RCC 7860 (cell line): ENCODE measurements at regions not wholly inside any gene's neighbourhood (a gene's known extent, or its start where the extent isn't known, plus 50 kb on each side); places are given as distances from the start of the nearest gene placed in this dataset.
A peak's percentile ranks its signal among the peaks of the same experiment; 100 is the strongest.
"Not testable (repeated sequence)": the region's sequence is repeated elsewhere in the genome, so short reads cannot be mapped to it uniquely, and the experiment has no call there.

ENCODE experiments used
- DNase-seq: peaks from one replicate; pipeline ENCODE4 v3.0.0-alpha.2; 2015; ENCODE audit warnings: low spot score
- FAIRE-seq: peaks from 2 replicates; lab custom pipeline; 2012; peaks lifted over from hg19 to GRCh38; lab: Jason Lieb, UNC

GRCh38 chr12:124707316-124707715 is 139.9 kb upstream of the NCOR2 start:
- FAIRE-seq (no peak), DNase-seq (no peak)

- FAIRE-seq, result no peak
- no peak for DNase-seq
These were observed 139.0 kb upstream of the NCOR2 start for GRCh38 chr12:124706363-124706762.

GRCh38 chr12:124705545-124706138 is 138.2 kb upstream of the NCOR2 start:
- DNase-seq (no peak), FAIRE-seq (no peak)

GRCh38 chr12:124704619-124705018 is 137.2 kb upstream of the NCOR2 start:
- no peak for FAIRE-seq
- no peak for DNase-seq

GRCh38 chr12:124703856-124704255 is 136.4 kb upstream of the NCOR2 start:
- DNase-seq, result no peak
- FAIRE-seq, result no peak

- FAIRE-seq (no peak), DNase-seq (no peak)
These were observed 135.3 kb upstream of the NCOR2 start for GRCh38 chr12:124702736-124703135.

GRCh38 chr12:124700810-124701592 is 133.6 kb upstream of the NCOR2 start:
- no peak for DNase-seq
- FAIRE-seq, result no peak

GRCh38 chr12:124699909-124700308 is 132.5 kb upstream of the NCOR2 start:
- FAIRE-seq, result no peak
- no peak for DNase-seq

- DNase-seq, result no peak
- no peak for FAIRE-seq
These were observed 131.5 kb upstream of the NCOR2 start for GRCh38 chr12:124698998-124699305.

- FAIRE-seq (no peak), DNase-seq (no peak)
These were observed 131.0 kb upstream of the NCOR2 start for GRCh38 chr12:124698211-124698997.

GRCh38 chr12:124697722-124698121 is 130.3 kb upstream of the NCOR2 start:
- not testable (repeated sequence) for DNase-seq, FAIRE-seq

- DNase-seq (no peak), FAIRE-seq (no peak)
These were observed 129.5 kb upstream of the NCOR2 start for GRCh38 chr12:124696693-124697476.

- FAIRE-seq (no peak), DNase-seq (no peak)
These were observed 128.4 kb upstream of the NCOR2 start for GRCh38 chr12:124695861-124696260.

GRCh38 chr12:124694846-124695497 is 127.6 kb upstream of the NCOR2 start:
- DNase-seq, result peak; percentile 20
- no peak for FAIRE-seq

- no peak for DNase-seq
- FAIRE-seq, result no peak
These were observed 126.8 kb upstream of the NCOR2 start for GRCh38 chr12:124694250-124694649.

- DNase-seq, result no peak
- no peak for FAIRE-seq
These were observed 125.8 kb upstream of the NCOR2 start for GRCh38 chr12:124693111-124693723.

- DNase-seq, result no peak
- no peak for FAIRE-seq
These were observed 125.0 kb upstream of the NCOR2 start for GRCh38 chr12:124692443-124692842.

- DNase-seq (no peak), FAIRE-seq (no peak)
These were observed 124.0 kb upstream of the NCOR2 start for GRCh38 chr12:124691429-124691828.

GRCh38 chr12:124689631-124690030 is 122.2 kb upstream of the NCOR2 start:
- DNase-seq (no peak), FAIRE-seq (no peak)

- FAIRE-seq (no peak), DNase-seq (no peak)
These were observed 121.1 kb upstream of the NCOR2 start for GRCh38 chr12:124688356-124688992.
